Activated naive CD4-positive, alpha-beta T cell treated with anti-CD3 and anti-CD28 coated beads for 36 hours (primary cell): ENCODE measurements at regions not wholly inside any gene's neighbourhood (a gene's known extent, or its start where the extent isn't known, plus 50 kb on each side); places are given as distances from the start of the nearest gene placed in this dataset.
"Not testable (repeated sequence)": the region's sequence is repeated elsewhere in the genome, so short reads cannot be mapped to it uniquely, and the experiment has no call there.

Experiments
- CTCF ChIA-PET: fragments of 350-600 bp; sonication (Branson Sonifier 250); formaldehyde crosslinking; loops from one replicate; lab custom pipeline; 2021; ENCODE audit warnings: antibody characterized with exemption; lab: Charles Lee
- DNase-seq: peaks from one replicate; pipeline ENCODE4 v3.0.0-alpha.2; 2020
- H3K27ac Mint-ChIP-seq: one replicate; pipeline ENCODE4 v1.8.0; 2021; ENCODE audit warnings: mild to moderate bottlenecking, mixed read lengths
- H3K27me3 Mint-ChIP-seq: one replicate; pipeline ENCODE4 v1.8.0; 2021; ENCODE audit warnings: low read depth, mixed read lengths
- H3K36me3 Mint-ChIP-seq: one replicate; pipeline ENCODE4 v1.8.0; 2021; ENCODE audit warnings: low read depth, mixed read lengths
- H3K4me1 Mint-ChIP-seq: one replicate; pipeline ENCODE4 v1.8.0; 2021; ENCODE audit warnings: low read depth, mixed read lengths
- H3K4me3 Mint-ChIP-seq: one replicate; pipeline ENCODE4 v1.8.0; 2021; ENCODE audit warnings: mild to moderate bottlenecking, moderate library complexity, mixed read lengths
- H3K9me3 Mint-ChIP-seq: one replicate; pipeline ENCODE4 v1.8.0; 2021; ENCODE audit warnings: mixed read lengths
- intact Hi-C: fragments of 100-400 bp; cut with micrococcal nuclease; formaldehyde crosslinking; loops from one replicate; pipeline ENCODE4 v1.15.1; 2023

GRCh38 chr15:69914040-69914439 is 183.7 kb downstream of the TLE3 start:
- DNase-seq: no peak
- Mint-ChIP-seq H3K27me3 (no peaks in the 10 kb centered on the region), H3K9me3 (no peaks in the 10 kb centered on the region), H3K4me1 (no peaks in the 10 kb centered on the region), H3K27ac (no peak overlapping the region), H3K4me3 (no peak overlapping the region), H3K36me3 (no peaks in the 10 kb centered on the region)
- CTCF ChIA-PET: interaction anchor here (0.7 kb wide), 1 partner anchor 13 kb away, joined by 4 read pairs; no protein-coding TSS in a partner anchor
- intact Hi-C loops: no loop called here

- Mint-ChIP-seq H3K9me3 (no peaks in the 10 kb centered on the region), H3K36me3 (no peaks in the 10 kb centered on the region), H3K27ac (no peak overlapping the region), H3K4me3 (no peak overlapping the region), H3K4me1 (no peaks in the 10 kb centered on the region), H3K27me3 (no peaks in the 10 kb centered on the region)
- intact Hi-C loops: no loop called here
- no peak for DNase-seq
- CTCF ChIA-PET: no interaction called here
These were observed 182.8 kb downstream of the TLE3 start for GRCh38 chr15:69914960-69915359.

GRCh38 chr15:69916169-69916785 is 181.4 kb downstream of the TLE3 start:
- no peak for DNase-seq
- Mint-ChIP-seq H3K4me1 (no peaks in the 10 kb centered on the region), H3K4me3 (no peak overlapping the region), H3K27me3 (no peaks in the 10 kb centered on the region), H3K9me3 (no peaks in the 10 kb centered on the region), H3K27ac (no peak overlapping the region), H3K36me3 (no peaks in the 10 kb centered on the region)
- CTCF ChIA-PET: no interaction called here
- intact Hi-C loops: no loop called here

GRCh38 chr15:69917056-69917455 is 180.7 kb downstream of the TLE3 start:
- intact Hi-C loops: no loop called here
- CTCF ChIA-PET: no interaction called here
- Mint-ChIP-seq H3K27me3 (no peaks in the 10 kb centered on the region), H3K27ac (no peak overlapping the region), H3K9me3 (no peaks in the 10 kb centered on the region), H3K36me3 (no peaks in the 10 kb centered on the region), H3K4me3 (no peak overlapping the region), H3K4me1 (no peaks in the 10 kb centered on the region)
- no peak for DNase-seq

GRCh38 chr15:69919816-69920215 is 177.9 kb downstream of the TLE3 start:
- no peak overlapping the region for H3K27ac Mint-ChIP-seq
- intact Hi-C loops: no loop called here
- H3K4me3 Mint-ChIP-seq: no peak overlapping the region
- H3K27me3 Mint-ChIP-seq: no peaks in the 10 kb centered on the region
- peaks cover 8% of the 10 kb centered on the region for H3K9me3 Mint-ChIP-seq
- H3K36me3 Mint-ChIP-seq: peaks cover 3% of the 10 kb centered on the region
- DNase-seq: no peak
- H3K4me1 Mint-ChIP-seq: no peaks in the 10 kb centered on the region
- CTCF ChIA-PET: no interaction called here

DNA sequence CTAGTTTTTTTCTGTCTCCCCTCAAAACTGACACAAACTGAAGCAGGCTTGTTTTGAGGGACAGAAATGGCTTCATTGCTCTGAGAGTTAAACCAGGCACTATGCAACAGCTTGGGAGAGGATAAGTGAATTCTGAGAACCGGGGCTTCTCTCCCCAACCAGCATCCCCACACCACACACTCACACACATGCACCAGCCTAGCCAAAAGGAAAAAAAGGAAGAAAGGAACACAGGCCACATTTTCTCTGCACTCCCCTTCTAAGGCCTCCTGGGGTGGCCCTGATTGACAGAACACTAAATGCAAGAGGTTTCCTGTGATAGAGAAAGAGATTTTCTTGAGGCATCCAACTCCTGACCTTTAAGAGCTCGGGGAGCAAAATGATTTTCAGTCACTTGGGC is 177.5 kb downstream of the TLE3 start:
- Mint-ChIP-seq H3K4me3 (no peak overlapping the region), H3K9me3 (peaks cover 12% of the 10 kb centered on the region), H3K27ac (no peak overlapping the region), H3K36me3 (peaks cover 3% of the 10 kb centered on the region), H3K27me3 (no peaks in the 10 kb centered on the region), H3K4me1 (no peaks in the 10 kb centered on the region)
- CTCF ChIA-PET: no interaction called here
- no peak for DNase-seq
- intact Hi-C loops: no loop called here

- H3K4me3 Mint-ChIP-seq: no peak overlapping the region
- H3K27me3 Mint-ChIP-seq: no peaks in the 10 kb centered on the region
- intact Hi-C loops: no loop called here
- no peak overlapping the region for H3K27ac Mint-ChIP-seq
- peaks cover 17% of the 10 kb centered on the region for H3K9me3 Mint-ChIP-seq
- no peak for DNase-seq
- H3K4me1 Mint-ChIP-seq: no peaks in the 10 kb centered on the region
- H3K36me3 Mint-ChIP-seq: peaks cover 3% of the 10 kb centered on the region
- CTCF ChIA-PET: no interaction called here
These were observed 175.8 kb downstream of the TLE3 start for GRCh38 chr15:69921626-69922619.

DNA sequence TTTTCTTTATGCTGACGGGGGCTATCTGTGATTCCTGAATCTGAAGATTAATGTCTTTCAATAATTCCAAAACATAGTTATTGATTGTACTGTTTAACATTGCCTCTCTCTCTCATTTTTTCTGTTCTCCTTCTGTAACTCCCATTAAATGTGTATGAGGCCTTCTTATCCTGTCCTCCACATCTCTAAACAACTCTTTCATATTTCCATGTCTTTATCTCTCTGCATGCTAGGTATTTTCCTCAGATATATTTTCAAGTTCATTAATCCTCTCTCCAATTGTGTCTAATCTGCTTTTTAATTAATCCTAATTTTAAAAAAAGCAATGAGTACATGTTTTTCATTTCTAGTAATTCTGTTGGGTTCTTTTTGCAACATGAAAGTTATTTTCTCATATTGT is 173.2 kb downstream of the TLE3 start:
- H3K9me3 Mint-ChIP-seq: peaks cover 17% of the 10 kb centered on the region
- no peak overlapping the region for H3K4me3 Mint-ChIP-seq
- intact Hi-C loops: no loop called here
- CTCF ChIA-PET: no interaction called here
- H3K27ac Mint-ChIP-seq: no peak overlapping the region
- H3K27me3 Mint-ChIP-seq: no peaks in the 10 kb centered on the region
- DNase-seq: no peak
- peaks cover 3% of the 10 kb centered on the region for H3K36me3 Mint-ChIP-seq
- no peaks in the 10 kb centered on the region for H3K4me1 Mint-ChIP-seq

- CTCF ChIA-PET: no interaction called here
- intact Hi-C loops: no loop called here
- peaks cover 3% of the 10 kb centered on the region for H3K36me3 Mint-ChIP-seq
- no peaks in the 10 kb centered on the region for H3K4me1 Mint-ChIP-seq
- H3K4me3 Mint-ChIP-seq: no peak overlapping the region
- no peak for DNase-seq
- no peaks in the 10 kb centered on the region for H3K27me3 Mint-ChIP-seq
- no peak overlapping the region for H3K27ac Mint-ChIP-seq
- peaks cover 17% of the 10 kb centered on the region for H3K9me3 Mint-ChIP-seq
These were observed 171.7 kb downstream of the TLE3 start for GRCh38 chr15:69926006-69926405.

DNA sequence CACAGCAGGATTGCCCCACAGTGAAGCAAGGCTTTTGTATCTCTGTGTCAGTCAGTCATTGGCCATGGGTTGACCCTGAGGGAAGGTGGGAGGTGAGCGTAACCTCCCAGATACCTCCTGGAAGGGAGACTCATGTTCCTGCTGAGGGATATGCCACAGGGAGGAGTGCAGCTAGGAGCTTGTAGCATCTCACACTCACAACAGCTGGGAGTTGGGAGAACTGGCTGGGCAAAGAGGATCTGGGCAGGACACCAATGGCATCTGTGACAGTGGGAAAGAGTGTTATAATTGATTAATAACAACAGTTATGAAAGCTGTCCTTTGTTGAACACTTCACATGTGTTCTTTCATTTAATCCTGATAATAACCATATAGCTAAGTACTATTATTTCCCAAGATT is 171.0 kb downstream of the TLE3 start:
- H3K4me1 Mint-ChIP-seq: no peaks in the 10 kb centered on the region
- no peak for DNase-seq
- H3K27me3 Mint-ChIP-seq: no peaks in the 10 kb centered on the region
- H3K4me3 Mint-ChIP-seq: no peak overlapping the region
- H3K27ac Mint-ChIP-seq: no peak overlapping the region
- CTCF ChIA-PET: interaction anchor here (0.6 kb wide), 1 partner anchor 13 kb away, joined by 4 read pairs; no protein-coding TSS in a partner anchor
- intact Hi-C loops: no loop called here
- H3K36me3 Mint-ChIP-seq: peaks cover 3% of the 10 kb centered on the region
- H3K9me3 Mint-ChIP-seq: peaks cover 17% of the 10 kb centered on the region

- CTCF ChIA-PET, H3K4me3 Mint-ChIP-seq: not testable (repeated sequence)
These were observed 168.8 kb downstream of the TLE3 start for GRCh38 chr15:69928890-69929289.

DNA sequence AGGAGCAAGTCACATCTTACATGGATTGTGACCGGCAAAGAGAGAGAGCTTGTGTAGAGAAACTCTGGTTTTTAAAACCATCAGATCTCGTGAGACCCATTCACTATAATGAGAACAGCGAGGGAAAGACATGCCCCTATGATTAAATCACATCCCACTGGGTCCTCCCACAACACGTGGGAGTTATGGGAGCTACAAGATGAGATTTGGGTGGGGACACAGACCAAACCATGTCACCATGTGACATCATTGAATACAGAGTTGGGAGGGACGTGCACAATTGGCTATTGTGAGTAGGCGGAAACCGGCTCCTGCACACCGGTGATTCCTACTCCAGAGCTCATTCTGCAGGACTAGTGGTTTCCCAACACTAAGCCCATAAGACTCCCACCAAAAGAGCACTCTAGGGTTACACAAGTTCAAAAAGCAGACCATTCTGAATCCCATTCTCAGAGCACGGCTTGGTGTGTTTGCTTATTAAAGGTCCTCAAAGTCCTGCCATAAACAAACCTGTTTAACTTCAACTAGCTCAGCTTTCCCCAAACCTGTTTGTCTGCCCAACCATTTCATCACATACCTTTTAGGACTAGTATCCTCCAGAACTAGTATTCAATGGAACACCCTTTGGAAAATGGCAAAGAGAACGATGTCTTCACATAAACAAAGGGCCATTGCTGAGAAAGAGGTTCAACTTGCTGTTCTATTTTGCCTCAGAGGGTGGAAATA is 167.6 kb downstream of the TLE3 start:
- Mint-ChIP-seq H3K4me3 (no peak overlapping the region), H3K27ac (no peak overlapping the region), H3K36me3 (no peaks in the 10 kb centered on the region), H3K9me3 (peaks cover 7% of the 10 kb centered on the region), H3K27me3 (peaks cover 2% of the 10 kb centered on the region), H3K4me1 (no peaks in the 10 kb centered on the region)
- DNase-seq: no peak
- CTCF ChIA-PET: no interaction called here
- intact Hi-C loops: no loop called here

More at GRCh38 chr15:69928890-69929289, 168.8 kb downstream of the TLE3 start:
- H3K27ac Mint-ChIP-seq, intact Hi-C loops, H3K36me3 Mint-ChIP-seq, DNase-seq, H3K27me3 Mint-ChIP-seq, H3K4me1 Mint-ChIP-seq: not testable (repeated sequence)
- peaks cover 17% of the 10 kb centered on the region for H3K9me3 Mint-ChIP-seq
